Hepatocyte (in vitro differentiated cells): ENCODE measurements at regions not wholly inside any gene's neighbourhood (a gene's known extent, or its start where the extent isn't known, plus 50 kb on each side); places are given as distances from the start of the nearest gene placed in this dataset.

Experiments
- EZH2 ChIP-seq: fragments of 200-600 bp; sonication (generic); IDR thresholded peaks from 2 replicates; pipeline ENCODE4 v1.6.1; 2016; ENCODE audit warnings: antibody characterized with exemption, mild to moderate bottlenecking, borderline replicate concordance
- EZH2phosphoT487 ChIP-seq: fragments of 200-600 bp; sonication (generic); IDR thresholded peaks from one replicate; pipeline ENCODE4 v1.6.1; 2018; ENCODE audit warnings: antibody characterized with exemption, mild to moderate bottlenecking, low read depth, moderate library complexity; ENCODE audit not compliant: unreplicated experiment, severe bottlenecking
- TF ChIP-seq, protein P1 (sequence below): fragments of 200-600 bp; sonication (generic); IDR thresholded peaks from 2 replicates; pipeline ENCODE4 v1.5.1; 2016; ENCODE audit warnings: antibody characterized with exemption, mild to moderate bottlenecking; ENCODE audit not compliant: poor library complexity

DNA sequence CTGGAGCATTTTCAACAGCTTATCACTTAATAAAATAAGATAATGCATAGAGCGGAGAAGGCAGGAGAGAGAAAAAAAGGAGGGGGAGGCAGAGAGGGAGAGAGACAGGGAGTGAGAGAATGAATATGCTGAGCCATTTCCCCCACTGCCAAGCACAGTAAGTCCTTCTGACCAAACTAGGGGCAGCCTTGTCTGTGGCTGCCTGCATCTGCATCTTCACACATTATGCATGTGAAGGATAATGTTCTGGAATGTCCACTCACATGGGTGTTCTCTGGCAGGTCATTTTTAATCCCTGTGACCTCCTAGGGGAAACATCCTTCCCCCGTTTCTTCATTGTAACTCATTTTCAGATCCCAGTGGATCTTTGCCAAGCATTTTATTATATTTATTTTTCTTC lies 269.3 kb downstream of the FOXA2 start:
- TF ChIP-seq, protein P1, sequence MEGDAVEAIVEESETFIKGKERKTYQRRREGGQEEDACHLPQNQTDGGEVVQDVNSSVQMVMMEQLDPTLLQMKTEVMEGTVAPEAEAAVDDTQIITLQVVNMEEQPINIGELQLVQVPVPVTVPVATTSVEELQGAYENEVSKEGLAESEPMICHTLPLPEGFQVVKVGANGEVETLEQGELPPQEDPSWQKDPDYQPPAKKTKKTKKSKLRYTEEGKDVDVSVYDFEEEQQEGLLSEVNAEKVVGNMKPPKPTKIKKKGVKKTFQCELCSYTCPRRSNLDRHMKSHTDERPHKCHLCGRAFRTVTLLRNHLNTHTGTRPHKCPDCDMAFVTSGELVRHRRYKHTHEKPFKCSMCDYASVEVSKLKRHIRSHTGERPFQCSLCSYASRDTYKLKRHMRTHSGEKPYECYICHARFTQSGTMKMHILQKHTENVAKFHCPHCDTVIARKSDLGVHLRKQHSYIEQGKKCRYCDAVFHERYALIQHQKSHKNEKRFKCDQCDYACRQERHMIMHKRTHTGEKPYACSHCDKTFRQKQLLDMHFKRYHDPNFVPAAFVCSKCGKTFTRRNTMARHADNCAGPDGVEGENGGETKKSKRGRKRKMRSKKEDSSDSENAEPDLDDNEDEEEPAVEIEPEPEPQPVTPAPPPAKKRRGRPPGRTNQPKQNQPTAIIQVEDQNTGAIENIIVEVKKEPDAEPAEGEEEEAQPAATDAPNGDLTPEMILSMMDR = no peak
- no peak for TF ChIP-seq EZH2
- no peak for TF ChIP-seq EZH2phosphoT487
